NCI-H128 (cell line): ENCODE measurements at regions not wholly inside any gene's neighbourhood (a gene's known extent, or its start where the extent isn't known, plus 50 kb on each side); places are given as distances from the start of the nearest gene placed in this dataset.

Experiments used
- DNase-seq: peaks from one replicate; lab custom pipeline; 2025; ENCODE audit not compliant: unreplicated experiment; lab: John Stamatoyannopoulos, UW

- no peak for DNase-seq
Observed at GRCh38 chr12:126773012-126773411, 1494.0 kb upstream of the TMEM132C start.

GRCh38 chr12:126773491-126773890, 1493.5 kb upstream of the TMEM132C start:
- DNase-seq, result no peak

GRCh38 chr12:126776026-126776655, 1490.8 kb upstream of the TMEM132C start:
- DNase-seq, result no peak

GRCh38 chr12:126780343-126780742, 1486.6 kb upstream of the TMEM132C start:
- DNase-seq, result no peak

- no peak for DNase-seq
Observed at GRCh38 chr12:126781593-126781992, 1485.4 kb upstream of the TMEM132C start.

- no peak for DNase-seq
Observed at GRCh38 chr12:126782083-126782482, 1484.9 kb upstream of the TMEM132C start.

GRCh38 chr12:126784328-126784921, 1482.5 kb upstream of the TMEM132C start:
- DNase-seq, result no peak

GRCh38 chr12:126789963-126790362, 1477.0 kb upstream of the TMEM132C start:
- no peak for DNase-seq

- DNase-seq, result no peak
Observed at GRCh38 chr12:126791122-126791521, 1475.8 kb upstream of the TMEM132C start.

- no peak for DNase-seq
Observed at GRCh38 chr12:126792411-126792810, 1474.6 kb upstream of the TMEM132C start.

- no peak for DNase-seq
Observed at GRCh38 chr12:126797525-126797924, 1469.4 kb upstream of the TMEM132C start.

GRCh38 chr12:126798449-126798848, 1468.5 kb upstream of the TMEM132C start:
- DNase-seq, result no peak

- no peak for DNase-seq
Observed at GRCh38 chr12:126807312-126807865, 1459.6 kb upstream of the TMEM132C start.

GRCh38 chr12:126811391-126811790, 1455.6 kb upstream of the TMEM132C start:
- DNase-seq, result no peak

GRCh38 chr12:126819554-126819953, 1447.4 kb upstream of the TMEM132C start:
- DNase-seq, result no peak

GRCh38 chr12:126830778-126831680, 1435.9 kb upstream of the TMEM132C start:
- no peak for DNase-seq

- DNase-seq, result no peak
Observed at GRCh38 chr12:126837697-126838096, 1429.3 kb upstream of the TMEM132C start.

GRCh38 chr12:126843915-126844669, 1422.9 kb upstream of the TMEM132C start:
- no peak for DNase-seq

GRCh38 chr12:126847005-126847629, 1419.9 kb upstream of the TMEM132C start:
- no peak for DNase-seq

GRCh38 chr12:126855768-126856167, 1411.2 kb upstream of the TMEM132C start:
- no peak for DNase-seq
